ENCODE measurements at regions not wholly inside any gene's neighbourhood (a gene's known extent, or its start where the extent isn't known, plus 50 kb on each side); places are given as distances from the start of the nearest gene placed in this dataset.
A peak's percentile ranks its signal among the peaks of the same experiment; 100 is the strongest.

GRCh38 chr12:9331218-9331626 is 123.0 kb upstream of the PZP start:
- TF ChIP-seq, protein P1, sequence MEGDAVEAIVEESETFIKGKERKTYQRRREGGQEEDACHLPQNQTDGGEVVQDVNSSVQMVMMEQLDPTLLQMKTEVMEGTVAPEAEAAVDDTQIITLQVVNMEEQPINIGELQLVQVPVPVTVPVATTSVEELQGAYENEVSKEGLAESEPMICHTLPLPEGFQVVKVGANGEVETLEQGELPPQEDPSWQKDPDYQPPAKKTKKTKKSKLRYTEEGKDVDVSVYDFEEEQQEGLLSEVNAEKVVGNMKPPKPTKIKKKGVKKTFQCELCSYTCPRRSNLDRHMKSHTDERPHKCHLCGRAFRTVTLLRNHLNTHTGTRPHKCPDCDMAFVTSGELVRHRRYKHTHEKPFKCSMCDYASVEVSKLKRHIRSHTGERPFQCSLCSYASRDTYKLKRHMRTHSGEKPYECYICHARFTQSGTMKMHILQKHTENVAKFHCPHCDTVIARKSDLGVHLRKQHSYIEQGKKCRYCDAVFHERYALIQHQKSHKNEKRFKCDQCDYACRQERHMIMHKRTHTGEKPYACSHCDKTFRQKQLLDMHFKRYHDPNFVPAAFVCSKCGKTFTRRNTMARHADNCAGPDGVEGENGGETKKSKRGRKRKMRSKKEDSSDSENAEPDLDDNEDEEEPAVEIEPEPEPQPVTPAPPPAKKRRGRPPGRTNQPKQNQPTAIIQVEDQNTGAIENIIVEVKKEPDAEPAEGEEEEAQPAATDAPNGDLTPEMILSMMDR (IDR thresholded peaks at IDR 0.05 in 2 of 3, conservative IDR thresholded peaks at IDR 0.05 in 1 of 3; ENCODE audit: borderline replicate concordance in 1 of 3, insufficient read depth in 1 of 3, low read depth in 2 of 3, low read length in 2 of 3), result peak; percentile 70 to 100 (median 99)
- TF ChIP-seq POLR2A (IDR thresholded peaks at IDR 0.05; ENCODE audit: borderline replicate concordance, extremely low read depth, insufficient read depth, insufficient read length) (no peak), EZH2 (IDR thresholded peaks at IDR 0.05) (no peak)

Data from HCT116 (cell line).